ENCODE measurements at regions not wholly inside any gene's neighbourhood (a gene's known extent, or its start where the extent isn't known, plus 50 kb on each side); places are given as distances from the start of the nearest gene placed in this dataset.

DNA sequence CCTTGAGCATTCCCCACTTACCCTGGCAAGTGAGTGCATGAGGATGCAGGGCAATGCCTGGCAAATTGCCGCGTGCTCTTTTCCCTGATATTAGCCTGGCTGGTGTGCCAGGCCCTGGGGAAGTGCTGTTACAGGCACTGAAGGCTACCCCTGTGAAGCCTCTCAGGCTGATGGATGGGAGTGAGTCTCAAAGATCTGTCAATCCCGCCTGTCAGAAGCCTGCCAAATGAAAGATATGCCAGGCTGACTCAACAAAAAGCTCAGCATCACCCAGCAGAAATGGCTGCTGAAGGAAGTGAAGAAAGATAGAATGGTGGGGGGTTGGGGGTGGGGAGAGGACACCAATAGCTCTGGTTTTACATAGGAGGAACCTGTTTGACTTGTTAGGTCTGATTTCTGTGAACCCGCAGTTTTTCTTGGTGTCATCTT is 112.1 kb downstream of the LACC1 start:
- TF ChIP-seq, protein P1, sequence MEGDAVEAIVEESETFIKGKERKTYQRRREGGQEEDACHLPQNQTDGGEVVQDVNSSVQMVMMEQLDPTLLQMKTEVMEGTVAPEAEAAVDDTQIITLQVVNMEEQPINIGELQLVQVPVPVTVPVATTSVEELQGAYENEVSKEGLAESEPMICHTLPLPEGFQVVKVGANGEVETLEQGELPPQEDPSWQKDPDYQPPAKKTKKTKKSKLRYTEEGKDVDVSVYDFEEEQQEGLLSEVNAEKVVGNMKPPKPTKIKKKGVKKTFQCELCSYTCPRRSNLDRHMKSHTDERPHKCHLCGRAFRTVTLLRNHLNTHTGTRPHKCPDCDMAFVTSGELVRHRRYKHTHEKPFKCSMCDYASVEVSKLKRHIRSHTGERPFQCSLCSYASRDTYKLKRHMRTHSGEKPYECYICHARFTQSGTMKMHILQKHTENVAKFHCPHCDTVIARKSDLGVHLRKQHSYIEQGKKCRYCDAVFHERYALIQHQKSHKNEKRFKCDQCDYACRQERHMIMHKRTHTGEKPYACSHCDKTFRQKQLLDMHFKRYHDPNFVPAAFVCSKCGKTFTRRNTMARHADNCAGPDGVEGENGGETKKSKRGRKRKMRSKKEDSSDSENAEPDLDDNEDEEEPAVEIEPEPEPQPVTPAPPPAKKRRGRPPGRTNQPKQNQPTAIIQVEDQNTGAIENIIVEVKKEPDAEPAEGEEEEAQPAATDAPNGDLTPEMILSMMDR (IDR thresholded peaks at IDR 0.05), result no peak
- TF ChIP-seq POLR2A (IDR thresholded peaks at IDR 0.05) (no peak), EP300 (IDR thresholded peaks at IDR 0.05) (no peak)

All from tibial nerve (tissue), 4 donors.